IPS-NIHi7 (cell line): ENCODE measurements at regions not wholly inside any gene's neighbourhood (a gene's known extent, or its start where the extent isn't known, plus 50 kb on each side); places are given as distances from the start of the nearest gene placed in this dataset.
"Not testable (repeated sequence)": the region's sequence is repeated elsewhere in the genome, so short reads cannot be mapped to it uniquely, and the experiment has no call there.

Experiments
- DNase-seq: peaks from one replicate; pipeline ENCODE4 v3.0.0; 2012; ENCODE audit warnings: mixed read lengths; ENCODE audit errors: extremely low spot score

DNA sequence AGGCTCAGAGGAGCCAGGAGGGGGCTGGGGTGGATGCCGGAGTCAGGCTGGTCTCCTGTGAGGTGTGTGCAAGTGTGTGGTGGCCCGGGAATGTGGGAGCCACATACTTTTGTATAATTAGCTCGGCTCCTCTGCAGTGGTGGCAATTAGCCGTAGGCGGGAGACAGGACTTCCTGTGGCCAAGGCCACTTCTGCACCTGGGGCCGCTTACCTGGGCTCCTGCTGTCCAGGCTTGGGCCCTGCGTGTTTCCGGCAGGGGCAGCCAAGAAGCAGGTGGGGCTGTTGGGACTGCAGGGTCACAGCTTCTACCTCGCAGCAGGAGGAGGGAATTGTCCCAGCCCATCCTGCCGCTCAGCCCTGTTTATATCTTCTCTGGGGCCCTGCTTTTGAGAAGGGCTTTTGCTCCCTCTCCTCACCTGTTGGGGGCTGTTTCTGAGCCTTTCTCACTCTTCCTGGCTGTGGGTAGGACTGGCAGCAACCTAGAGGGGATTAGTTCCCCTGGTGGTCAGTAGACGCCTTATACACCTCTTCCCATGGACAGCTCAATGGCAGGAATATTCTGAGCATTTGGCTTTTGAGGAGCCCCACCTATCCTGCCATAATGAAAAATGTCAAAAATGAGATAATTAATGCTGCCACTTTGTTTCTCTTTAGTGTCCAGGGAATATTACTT lies 145.4 kb upstream of the PITX1 start:
- DNase-seq = peak; percentile 33

- no peak for DNase-seq
Measured at GRCh38 chr5:135178476-135179155, 144.6 kb upstream of the PITX1 start.

DNA sequence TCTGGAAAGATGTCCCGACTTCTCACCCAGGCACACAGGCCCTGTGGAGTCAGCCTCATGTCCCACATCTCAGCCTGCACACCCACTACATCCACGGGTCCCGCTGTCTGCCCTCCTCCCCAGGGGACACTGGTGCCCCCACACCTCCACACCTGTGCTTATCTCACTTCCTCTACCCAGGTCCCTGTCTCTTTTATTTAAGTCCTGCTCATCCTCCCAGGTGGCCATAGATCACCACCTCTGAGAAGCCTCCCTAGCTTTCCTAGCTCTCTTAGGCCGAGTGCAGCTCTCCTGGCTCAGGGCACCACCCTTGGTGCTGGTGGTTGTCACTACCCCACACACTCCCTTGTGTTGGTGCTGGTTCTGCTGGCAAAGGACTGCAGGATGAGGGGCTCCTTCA lies 143.6 kb upstream of the PITX1 start:
- no peak for DNase-seq

- DNase-seq = no peak
Measured at GRCh38 chr5:135176991-135177390, 143.0 kb upstream of the PITX1 start.

DNA sequence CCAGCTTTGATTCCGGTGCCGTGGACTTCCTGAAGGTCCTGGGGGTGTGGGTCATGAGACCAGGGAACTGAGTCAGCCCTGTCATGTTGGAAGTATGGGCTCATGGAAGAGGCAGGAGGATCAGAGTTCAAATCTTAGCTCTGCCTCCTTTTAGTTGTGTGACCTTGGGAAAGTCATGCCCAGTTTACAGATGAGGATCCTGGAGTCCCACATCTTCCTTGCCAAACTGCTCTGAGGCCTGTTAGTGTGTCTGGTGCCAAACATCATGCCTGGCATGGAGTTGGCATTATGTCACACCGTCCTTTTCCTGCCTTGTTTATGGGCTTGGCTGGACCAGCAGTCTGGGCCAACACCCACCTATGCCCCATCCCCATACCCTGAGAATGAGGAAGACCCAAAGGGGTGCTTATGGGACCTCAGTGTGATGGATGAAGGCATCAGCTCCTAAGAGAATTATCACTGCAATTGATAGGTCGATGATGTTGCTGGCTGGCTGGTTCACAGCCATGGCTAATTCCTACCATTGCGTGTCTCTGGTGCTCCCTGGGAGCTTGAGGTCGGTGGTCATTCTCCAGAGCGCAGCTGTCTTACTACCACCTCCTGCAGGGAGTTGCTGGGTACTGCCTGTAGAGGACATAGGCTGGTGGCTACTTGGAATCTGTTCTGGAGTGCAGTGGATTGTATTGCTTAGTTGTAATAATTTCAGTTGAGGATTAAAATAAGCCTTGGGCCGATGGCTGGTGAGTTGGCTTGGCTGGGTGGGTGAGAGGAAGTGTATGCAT lies 140.5 kb upstream of the PITX1 start:
- peak; percentile 90 for DNase-seq

DNA sequence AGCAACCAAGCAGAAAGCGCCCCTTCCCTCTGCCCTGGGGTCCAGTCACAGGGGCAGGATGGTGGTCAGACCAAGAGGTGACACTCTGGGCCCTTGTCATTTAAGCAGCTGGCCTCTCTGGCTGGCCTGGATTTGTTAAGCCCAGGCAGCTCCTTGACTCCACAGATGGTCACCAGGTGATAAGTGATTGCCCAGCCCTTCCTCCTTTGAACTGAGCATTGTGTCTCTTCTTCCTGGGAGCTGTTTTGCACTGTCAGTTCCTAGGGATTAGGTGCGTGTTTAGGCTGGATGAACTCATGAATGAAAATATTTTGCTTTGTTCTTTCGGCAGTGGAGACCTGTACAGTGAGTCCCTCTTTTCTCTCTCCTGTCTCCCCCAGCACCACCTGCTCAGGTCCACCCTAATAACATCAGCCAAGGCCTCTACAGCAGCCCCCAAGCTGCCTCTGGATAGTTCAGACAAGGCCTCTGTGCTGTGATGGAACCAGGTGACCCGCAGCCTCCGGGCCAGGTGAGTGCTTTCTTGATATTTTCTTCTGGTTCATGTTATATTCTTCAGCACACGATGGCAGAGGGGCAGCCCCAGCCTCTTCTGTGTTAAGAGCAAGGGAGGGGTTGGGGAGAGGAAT lies 139.7 kb upstream of the PITX1 start:
- DNase-seq = no peak

- DNase-seq = no peak
Measured at GRCh38 chr5:135172718-135173117, 138.7 kb upstream of the PITX1 start.

DNA sequence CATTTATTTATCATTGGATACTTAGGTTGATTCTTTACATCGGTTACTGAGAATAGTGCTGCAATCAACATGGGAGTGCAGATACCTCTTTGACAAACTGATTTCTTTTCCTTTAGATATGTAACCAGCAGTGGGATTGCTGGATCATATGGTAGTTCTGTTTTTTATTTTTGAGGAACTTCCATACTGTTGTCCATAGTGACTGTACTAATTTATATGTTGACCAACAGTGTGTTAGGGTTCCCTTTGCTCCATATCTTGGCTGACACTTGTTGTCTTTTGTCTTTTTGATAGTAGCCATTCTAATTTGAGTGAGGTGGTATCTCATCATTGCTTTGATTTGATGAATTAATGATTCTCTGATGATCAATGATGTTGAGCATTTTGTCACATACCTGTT lies 137.3 kb upstream of the PITX1 start:
- no peak for DNase-seq

GRCh38 chr5:135170500-135170899 lies 136.5 kb upstream of the PITX1 start:
- no peak for DNase-seq

DNA sequence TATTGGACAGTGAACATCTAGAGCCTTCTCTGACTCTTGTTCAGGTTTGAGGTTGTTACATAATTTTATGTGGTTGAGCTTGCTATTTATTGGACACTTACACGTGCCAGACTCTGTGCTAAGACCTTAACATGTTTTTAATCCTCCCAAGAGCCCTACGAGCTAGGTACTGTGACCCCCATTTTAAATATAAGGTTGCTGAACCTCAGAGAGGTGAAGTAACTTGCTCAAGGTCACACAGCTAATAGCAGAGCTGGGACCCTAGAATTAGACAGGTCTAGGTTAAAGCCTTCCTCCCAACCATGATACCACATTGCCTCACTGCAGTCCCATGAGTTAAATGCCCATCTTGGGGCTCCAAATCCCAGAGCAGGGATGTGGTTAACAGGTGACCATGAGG lies 135.7 kb upstream of the PITX1 start:
- DNase-seq = no peak

- no peak for DNase-seq
Measured at GRCh38 chr5:135167634-135168033, 133.6 kb upstream of the PITX1 start.

DNA sequence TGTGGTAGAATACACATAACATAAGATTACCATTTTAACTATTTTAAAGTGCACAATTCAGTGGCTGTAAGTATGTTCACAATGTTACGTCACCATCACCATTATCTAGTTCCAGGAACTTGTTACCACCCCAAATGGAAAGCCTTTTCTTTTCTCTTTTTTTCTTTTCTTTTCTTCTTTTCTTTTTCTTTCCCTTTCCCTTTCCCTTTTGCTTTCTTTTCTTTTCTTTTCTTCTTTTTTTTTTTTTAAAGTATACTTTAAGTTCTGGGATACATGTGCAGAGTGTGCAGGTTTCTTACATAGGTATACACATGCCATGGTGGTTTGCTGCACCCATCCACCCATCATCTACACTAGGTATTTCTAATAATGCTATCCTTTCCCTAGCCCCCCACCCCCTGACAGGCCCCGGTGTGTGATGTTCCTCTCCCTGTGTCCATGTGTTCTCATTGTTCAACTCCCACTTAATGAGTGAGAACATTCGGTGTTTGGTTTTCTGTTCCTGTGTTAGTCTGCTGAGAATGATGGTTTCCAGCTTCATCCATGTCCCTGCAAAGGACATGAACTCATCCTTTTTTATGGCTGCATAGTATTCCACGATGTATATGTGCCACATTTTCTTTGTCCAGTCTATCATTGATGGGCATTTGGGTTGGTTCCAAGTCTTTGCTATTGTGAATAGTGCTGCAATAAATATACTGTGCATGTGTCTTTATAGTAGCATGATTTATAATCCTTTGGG lies 131.0 kb upstream of the PITX1 start:
- not testable (repeated sequence) for DNase-seq

DNA sequence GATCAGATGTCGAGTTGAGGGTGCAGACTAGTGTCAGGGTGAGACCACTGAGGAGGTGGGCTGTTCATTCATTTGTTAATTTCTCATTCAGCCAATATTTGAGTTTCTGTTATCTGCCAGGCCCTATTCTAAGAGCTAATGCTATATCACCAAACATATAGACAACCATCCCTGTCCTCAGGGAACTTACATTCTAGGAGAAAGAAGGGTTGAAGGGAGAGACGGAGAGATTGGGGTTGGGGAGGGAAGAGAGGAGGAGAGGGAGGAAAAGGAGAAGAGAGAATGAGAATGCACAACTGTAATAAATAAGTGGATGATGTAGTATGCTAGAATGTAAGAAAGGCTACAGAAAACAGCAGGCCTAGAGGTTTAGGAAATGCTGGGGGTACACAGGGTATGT lies 129.9 kb upstream of the PITX1 start:
- no peak for DNase-seq

DNA sequence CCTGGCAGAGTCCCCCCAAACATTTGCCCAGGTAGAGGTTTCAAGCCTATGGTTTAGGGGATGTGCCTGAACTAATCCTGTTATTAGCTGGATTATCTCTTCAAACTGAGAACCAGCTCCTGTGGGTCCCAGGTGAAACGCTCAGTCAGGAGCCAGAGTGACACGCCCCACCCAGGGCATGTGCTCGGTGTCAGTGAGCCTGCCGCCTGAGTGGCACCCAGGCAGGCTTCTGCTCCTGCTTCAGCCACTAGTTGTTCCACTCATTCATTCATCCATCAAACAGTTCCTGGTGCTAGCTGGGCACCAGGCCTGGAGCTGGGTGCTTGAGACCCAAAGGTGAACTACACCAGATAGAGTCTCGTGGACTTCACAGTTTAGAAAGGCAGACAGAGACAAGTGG lies 129.4 kb upstream of the PITX1 start:
- no peak for DNase-seq

- DNase-seq = peak; percentile 48
Measured at GRCh38 chr5:135162661-135163265, 128.7 kb upstream of the PITX1 start.

DNA sequence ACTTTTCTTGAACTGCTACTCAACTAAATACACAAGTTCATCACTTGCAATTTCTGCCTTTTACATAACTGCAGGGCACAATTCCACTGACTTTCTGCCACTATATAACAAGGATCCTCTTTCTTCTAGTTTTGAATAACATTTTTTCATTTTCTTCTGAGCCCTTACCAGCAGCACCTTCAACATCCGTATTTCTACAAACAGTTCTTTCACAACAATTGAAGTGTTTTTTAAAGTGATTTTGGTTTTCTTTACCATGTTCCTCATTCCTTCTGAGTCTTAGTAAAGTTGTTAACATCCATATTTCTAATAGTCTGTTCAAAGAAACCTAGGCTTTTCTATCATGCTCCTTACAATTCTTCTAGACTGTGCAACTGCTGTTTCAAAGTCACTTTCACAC lies 127.2 kb upstream of the PITX1 start:
- DNase-seq = no peak

DNA sequence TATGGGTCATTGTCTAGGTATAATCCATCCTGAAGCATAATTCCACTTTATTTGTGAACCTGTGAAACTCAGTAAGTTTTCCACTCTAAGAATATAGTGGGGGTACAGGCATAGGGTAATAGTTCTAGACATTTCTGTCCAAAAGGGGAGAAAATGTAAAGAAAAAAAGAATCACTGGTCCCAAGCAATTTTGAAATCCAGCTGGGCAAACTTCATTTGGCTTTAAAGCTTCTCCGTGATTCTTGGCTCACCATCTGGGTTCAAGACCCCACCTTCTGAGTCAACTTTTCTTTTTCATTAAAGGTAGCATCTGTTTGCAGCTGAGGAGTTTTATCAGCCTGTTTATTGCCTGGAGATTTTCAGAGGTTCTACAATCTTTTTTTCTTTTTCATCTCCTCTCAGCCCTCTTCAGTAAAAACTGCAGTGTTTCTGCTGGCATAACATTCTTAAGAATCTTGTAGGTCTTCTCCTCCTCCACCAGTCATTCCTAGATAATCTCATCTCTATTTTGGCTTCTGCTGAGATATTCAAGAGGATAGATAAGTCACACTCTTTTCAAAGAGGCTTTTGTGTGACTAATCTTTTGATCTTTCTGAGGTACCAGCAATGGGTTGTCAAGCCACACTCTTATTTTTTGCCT lies 126.1 kb upstream of the PITX1 start:
- no peak for DNase-seq

DNA sequence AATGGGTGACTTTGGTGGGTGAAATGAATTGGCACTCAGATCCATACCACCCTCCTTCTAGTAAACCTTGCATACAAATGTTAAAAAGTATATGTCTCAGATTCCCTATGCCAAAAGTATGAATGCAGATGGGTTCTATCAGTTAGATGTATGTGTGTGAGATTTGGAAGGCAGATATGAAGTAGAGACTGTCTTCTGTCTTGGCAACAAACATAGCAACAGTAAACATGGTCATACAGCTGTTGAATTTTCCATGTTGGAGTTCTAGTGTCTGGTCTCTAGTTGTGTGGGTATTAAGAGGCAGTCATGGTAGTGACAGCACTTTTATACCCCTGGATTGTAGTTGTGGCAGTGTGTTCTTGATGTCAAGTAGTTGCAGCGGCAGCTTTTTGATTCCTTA lies 125.6 kb upstream of the PITX1 start:
- no peak for DNase-seq

DNA sequence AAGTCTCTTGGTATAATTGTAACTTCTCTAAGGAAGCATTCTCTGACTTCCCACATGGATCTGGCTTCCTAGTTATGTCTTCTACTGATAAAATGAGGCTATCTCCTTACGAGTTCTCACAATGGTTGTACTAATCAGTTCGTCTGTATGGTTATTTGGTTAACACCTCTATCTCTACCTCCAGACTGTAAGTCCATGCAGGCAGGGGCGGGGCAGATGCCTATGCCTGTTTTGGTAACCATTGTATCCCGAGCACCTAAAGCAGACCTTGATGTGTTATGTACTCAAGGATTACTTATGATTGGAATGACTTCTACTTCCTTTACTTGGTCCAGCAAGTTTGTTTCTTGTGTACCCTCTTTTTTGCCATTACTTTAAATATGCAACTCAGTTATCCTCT lies 125.0 kb upstream of the PITX1 start:
- no peak for DNase-seq

DNA sequence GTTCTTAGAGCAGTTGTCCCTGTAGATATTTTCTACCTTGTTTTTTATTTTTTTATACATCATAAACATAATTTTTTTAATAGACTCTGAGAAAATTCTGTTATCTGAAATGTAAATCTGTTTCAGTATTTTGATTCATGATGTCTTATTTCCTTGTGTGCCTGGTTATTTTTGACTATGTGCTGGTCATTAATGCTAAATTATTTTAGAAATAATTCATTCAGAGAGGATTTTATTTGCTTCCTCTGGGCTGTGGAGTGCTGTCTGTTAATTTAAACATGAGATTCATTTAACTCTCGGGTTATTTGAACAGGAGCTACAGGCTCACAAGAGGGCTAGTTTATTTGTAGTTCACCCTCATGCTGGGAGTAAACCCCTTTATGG lies 124.3 kb upstream of the PITX1 start:
- DNase-seq = no peak
